Activated naive CD4-positive, alpha-beta T cell treated with anti-CD3 and anti-CD28 coated beads, Interleukin-2, amount 50 U/mL, for 16 hours (primary cell): ENCODE measurements at regions not wholly inside any gene's neighbourhood (a gene's known extent, or its start where the extent isn't known, plus 50 kb on each side); places are given as distances from the start of the nearest gene placed in this dataset.

Source experiments
- DNase-seq: peaks from one replicate; pipeline ENCODE4 v3.0.0-alpha.2; 2020

DNA sequence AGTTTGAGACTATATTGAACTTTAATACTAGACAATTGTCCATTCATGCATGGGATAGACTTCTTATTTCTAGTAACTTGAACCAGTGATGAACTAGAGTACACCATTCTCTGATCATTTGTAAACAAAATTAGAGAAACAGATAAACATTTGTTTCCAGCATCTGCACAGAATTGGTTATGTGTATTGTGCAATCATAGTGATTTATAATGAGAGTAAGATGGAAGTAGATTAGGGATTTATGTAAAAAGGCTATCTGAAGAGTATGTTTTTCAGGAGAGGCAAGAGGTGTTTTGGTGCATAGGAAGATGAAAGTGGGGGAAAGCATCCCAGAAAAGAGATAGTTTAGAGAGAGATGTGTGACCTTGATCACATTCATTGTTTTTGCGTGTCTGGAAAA lies 695.0 kb downstream of the SQOR start:
- no peak for DNase-seq

DNA sequence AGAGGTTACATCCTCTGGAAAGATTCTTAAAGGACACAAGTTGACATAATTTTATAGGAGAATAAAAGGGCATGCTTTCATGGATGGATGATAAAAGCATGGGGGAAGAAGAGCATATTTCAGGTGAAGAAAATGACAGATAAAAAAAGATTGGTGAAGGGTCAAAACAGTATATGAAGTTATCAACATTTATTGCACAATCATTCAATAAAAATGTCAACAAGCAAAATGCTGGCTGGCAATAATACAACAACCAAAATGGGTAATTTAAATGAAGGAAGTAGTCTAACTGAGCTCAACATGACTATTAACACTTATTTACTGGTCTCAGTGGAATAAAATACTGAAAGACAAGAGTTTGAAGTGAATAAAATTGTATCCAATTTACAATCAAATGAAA lies 696.7 kb downstream of the SQOR start:
- DNase-seq = no peak

DNA sequence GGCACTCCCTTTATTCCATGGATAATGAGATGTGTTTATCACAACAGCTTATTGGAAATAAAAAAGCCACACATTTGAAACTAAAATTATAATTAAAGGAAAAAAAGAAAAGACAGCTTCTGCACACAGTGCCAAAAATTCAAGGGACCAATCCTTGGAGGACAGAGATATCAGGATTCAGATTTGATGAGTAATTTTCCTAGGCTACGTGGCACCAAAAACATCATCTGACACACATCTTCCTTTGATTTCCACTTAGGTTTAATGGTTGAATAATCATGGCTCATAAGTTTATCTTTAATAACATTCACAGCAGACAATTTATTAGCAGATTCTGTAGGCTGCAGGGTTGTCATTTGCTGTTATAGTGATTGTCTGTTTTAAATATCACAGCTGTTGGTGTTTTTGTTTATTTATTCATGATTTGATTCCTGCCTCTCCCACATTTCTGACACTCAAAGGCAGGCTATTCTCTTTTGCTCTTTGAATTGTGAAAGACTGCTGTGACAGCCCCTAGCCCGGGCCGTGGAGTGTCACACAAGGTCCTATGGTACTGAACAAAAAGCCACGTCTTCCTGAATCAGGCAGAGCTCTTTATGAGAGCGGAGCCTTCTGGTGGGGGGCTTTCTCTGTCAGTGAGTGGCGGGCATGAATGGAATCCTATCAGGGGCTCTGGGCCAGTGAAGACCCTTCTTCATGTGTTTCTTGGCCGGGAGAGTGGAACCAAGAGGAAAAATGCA lies 708.5 kb downstream of the SQOR start:
- no peak for DNase-seq

DNA sequence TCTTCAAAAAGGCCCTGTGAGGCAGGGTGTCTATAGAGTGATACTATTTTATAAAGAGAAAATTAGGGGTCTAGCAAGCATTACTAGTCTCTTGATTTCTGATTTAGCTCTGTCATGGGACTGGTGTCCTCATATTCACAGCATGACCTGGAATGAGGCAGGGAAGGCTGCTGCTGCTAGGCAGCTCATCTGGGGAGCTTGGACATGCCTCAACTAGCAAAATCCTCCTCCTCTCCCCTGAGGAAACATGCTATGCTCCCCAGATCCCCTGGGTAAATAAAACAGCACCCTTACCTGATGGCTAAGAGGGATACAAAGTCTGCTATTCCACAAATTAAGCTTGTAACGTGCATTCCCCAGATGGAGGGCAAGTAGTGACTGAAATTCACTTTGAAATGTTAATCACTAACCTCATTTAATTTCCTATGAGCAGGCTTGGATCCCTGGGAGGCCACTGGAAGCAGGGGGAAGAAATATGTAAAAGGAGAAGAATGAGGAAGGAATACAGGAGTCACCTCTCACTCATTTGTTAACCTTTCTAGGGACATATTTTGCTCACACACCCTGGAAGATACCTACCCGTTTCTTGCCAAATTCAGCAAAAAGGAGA lies 709.4 kb downstream of the SQOR start:
- DNase-seq = no peak

DNA sequence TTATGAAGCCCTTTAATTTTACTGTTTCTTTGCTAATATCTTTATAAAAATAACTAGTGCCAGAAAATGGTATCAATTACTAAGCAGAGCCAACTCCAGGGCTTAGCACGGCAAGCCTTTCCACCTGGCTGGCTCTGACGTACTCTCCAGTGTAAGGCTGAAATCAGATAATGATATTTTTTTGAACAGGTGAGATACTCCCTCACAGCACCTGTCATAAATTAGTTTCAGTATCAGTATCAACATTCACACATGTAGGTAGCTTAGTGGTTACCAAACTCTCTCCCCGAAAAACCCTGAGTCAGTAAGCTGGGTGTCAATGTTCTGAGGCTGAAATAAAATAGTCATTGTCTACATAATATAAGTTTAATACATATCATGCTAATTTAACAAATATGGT lies 710.1 kb downstream of the SQOR start:
- no peak for DNase-seq

DNA sequence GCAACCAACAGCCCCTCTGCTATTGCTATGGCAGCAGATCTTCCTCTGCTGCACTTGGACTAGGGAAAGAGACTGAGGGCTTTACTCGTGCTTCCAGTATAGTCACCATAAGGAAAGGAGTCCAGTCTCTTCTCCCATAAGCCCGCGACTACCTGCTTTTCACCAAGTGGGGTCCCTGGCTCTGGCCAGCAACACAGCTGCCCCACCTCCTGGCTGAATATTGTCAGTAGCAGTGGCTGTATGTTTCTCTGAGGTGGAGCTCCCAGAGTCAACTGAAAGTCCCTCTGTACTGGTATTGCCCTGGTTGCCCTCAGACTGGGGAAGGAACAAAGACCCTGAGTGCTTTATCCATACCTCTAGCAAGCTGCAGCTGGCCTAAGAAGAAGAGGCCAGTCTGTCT lies 719.6 kb downstream of the SQOR start:
- no peak for DNase-seq

DNA sequence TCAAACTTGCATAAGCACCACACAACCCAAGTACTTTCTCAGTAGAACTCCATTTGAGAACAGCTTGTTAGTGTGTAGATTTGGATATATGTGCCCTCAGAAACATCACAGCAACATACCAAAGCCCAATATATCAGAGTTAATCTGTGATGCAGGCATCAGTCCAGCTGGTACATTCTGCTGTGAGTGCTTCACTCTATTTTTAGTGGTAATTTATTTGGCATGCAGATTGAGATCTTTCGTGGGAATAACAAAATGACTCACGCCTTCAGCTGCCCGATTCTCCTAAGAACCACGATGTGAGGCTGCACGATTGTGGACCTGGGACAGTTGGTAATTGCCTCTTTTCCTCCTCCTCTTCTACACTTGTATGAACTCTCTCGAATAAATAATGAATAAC lies 730.7 kb downstream of the SQOR start:
- DNase-seq = no peak

DNA sequence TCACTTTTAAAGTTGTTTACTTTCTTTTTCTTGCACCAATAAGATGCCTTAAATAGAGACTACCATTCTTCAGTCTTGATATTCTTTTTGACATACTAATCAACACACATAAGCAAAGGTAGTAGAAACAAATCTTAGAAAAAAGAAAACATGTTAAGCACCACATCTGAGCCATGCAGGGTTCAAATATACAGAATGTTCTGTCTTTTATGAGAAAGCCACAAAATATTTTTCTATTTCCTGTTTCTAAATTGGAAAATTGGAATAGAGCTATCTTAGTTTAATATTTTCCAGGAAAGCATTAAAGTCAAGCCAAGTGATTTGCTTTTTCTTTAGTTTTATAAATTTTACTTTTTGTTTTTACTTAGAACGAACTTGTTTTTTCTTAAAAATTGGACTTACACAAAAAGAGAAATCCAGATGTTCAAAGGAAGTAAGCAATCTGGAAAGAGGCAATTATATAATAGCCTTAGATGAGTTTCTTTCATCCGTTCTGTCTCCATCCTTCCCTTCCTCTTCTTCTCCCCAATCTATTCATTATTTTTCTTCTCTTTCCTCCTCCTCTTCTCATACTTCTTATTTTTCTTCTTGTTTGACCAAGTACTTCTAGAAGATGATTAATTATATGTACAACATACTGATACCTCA lies 731.7 kb downstream of the SQOR start:
- DNase-seq = no peak

DNA sequence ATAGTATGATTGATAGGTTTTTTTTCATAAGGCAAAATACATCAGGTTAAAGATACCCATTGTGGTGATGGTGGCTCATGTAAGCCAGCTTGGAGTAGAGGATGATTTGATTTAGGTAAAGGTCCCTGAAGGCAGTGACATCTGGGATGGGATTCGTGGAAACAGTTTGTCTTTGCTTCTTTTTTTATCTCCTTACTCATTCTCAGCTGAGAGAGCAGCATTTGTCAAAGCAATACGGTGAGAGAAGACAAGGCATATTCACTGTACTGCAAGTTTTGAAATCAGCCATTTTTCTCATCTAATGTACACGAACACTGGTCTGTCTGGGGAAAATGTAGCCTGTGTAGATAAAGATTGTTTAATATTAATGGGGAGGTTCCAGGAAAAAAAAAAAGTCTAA lies 749.1 kb downstream of the SQOR start:
- no peak for DNase-seq

DNA sequence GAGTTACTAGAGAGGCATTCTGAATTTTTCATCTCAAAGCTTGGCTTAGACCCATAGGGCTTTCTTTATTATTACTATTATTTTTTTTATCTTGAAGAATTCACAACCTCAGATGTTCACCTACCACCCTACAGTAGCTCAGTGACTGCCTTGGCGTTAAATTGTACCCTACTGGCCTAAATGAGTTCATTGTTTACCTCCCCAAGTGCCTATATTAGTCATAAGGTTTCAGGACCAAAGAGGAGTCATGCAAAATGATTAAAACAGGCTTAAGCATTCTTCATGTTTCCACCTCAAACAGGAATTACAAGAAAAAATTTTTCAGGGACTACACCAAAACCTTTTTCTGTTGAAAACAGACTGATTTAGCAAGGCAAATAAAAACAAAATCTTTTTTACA lies 751.5 kb downstream of the SQOR start:
- DNase-seq = no peak

DNA sequence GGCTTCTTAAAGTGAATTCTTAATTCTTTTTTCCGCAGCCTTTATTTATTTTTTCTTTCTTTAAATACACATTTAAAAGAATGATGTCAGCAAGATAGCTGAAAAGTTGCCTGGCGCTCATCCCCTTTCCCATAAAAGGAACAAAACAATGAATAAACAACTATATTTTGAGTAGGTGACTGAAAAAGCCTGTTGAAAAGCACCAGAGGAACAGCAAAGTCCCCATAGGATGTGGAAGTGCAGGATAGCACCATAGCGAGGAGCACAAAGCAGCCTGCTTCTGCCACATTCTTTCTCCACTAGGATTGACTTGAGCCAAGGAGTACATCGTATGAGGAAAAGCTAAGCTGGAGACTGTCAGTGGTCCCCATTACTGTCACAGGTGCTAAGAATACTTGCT lies 754.9 kb downstream of the SQOR start:
- no peak for DNase-seq

DNA sequence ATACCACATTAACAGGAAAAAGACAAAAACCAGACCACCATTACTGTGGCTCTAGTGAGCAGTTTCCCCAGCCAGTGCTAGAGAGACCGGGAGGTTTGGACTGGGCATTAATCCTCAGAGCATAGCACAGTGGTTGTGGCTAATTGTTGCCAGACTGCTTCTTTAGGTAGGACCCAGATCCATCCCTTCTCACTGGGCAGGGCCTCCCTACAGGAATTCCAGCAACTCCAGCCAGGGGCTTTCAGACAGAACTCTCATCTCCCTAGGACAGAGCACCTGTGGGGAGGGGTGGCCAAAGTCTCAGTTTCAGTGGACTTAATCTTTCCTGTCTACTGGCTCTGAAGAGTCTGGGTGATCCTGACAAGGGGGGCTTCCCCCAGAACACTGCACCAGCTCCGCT lies 759.6 kb downstream of the SQOR start:
- no peak for DNase-seq

DNA sequence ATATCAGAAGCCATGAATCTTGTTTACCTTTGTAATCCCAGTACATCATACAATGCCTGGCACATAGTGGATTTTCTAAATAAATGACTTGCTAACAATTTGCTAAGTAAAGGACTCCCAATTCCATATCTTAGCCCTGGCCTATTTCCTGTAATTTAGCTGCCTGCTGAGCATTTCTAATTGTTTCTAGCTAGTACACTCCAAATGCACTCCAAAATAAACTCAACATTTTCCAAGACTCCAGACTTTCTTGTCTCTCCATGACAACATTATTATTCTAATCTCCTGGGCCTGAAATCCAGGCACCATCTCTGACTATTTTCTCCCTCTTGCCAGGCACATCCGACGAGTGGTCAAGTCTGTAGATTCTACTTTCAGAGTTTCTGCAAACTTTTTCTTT lies 773.5 kb downstream of the SQOR start:
- DNase-seq = no peak

DNA sequence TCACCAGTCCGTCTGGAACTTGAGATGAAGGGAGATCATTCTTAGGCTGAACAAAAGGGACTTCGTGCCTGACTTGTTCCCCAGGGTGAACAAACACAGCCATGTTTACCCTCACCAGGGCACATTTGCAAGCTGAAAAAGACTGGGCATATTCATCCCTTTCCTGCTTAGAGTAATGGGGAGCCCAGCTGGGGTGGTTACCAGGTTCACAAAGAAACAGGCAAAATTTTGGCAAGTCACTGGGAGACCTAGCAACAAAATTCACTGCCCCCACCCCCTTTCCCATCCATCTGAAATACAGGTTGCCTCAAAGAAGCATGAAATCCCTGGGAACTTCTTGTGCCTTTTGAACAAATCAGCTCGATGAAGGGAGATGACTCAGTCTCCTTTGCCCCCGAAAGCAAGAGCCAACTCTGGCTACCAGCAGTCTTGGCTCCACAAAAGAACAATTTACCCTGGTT lies 775.0 kb downstream of the SQOR start:
- DNase-seq = no peak

DNA sequence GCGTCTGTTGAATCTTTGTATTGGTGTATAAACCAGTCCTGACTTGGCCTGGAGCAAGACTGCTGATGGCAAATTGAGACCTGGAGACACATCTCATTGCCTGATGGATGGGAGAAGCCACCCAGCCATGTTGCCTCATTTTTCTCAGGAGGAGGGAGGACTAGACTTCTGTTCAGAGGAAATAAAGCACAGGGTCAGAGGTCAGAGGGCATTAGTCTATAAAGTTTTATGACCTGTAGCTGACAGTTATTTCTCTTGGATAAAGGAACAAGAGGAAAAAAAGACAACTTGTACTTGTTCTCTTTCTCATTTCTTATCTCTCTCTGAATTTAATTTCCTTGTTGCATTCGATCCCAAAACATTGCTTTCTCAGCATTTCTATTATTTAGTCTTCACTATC lies 775.9 kb downstream of the SQOR start:
- no peak for DNase-seq

DNA sequence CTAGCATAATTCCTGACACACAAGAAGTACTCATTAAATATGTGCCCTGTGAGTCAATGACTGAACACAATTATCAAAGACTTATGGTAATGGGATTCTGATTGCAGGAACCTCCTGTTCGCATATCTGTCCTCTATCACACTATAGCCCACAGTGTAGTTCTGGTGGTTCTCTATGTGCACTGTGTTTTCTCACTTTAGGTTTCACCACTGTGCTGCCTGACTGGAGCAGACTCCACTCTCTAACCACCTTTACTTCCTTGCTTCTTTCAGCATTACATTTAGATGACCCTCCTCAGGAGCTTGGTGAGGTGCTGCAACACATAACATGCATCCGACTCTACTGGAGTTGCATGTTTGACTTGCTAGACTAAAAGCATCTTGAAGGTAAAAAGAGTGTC lies 777.1 kb downstream of the SQOR start:
- DNase-seq = no peak

DNA sequence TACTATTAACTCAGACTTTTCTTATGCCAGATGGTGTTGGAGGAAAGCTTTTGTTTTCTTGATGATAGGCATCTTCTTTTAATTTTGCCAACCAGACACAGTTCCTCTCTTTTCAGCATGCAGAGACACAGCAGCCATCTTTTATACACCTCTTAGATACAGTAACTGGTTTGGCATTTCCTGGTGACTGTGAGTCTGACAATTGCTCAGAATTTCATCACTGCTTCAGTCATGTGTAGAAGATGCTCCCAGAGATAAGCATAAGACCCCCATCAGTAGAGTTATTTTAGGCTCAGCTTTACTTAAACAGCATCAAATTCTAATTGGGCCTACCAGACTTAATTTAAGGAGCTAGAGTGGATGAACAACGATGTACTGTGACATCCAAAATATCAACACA lies 779.0 kb downstream of the SQOR start:
- no peak for DNase-seq

DNA sequence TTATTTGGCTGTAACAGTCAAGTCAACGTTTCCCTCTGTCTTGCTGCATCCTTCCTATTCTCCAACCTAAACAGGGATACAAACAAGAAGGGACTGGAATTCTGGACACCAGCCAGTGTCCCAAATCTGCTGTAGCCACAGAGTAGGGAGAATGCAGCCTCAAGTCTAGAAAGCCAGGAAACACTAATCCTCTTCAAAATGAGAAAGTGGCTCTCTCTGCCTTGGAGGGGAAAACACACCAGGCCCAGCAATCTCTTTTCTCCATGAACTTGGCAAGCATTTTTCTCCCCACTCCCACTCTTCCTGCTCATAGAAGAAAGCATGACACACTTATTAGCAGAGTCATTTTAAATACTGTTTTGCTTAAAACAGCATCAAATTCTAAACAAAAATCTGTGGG lies 781.7 kb downstream of the SQOR start:
- no peak for DNase-seq

DNA sequence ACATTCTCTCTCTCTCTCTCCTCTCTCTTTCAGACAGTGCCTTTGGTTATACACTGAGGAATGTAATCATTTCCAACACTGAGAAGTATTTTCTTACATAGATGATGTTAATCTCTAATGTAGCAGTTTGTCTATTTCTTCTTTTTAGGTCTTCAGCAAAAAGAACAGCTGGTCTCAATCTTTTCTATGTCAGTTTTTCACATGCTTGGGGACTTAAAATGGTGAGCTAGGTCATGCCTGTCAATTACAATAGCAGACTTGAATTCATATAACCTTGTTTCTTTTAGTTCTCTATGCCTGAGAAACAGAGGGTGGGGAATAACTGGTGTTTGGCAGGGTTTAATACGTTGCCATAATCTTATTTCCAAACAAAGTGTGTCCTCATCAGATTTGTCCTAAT lies 786.2 kb downstream of the SQOR start:
- no peak for DNase-seq

DNA sequence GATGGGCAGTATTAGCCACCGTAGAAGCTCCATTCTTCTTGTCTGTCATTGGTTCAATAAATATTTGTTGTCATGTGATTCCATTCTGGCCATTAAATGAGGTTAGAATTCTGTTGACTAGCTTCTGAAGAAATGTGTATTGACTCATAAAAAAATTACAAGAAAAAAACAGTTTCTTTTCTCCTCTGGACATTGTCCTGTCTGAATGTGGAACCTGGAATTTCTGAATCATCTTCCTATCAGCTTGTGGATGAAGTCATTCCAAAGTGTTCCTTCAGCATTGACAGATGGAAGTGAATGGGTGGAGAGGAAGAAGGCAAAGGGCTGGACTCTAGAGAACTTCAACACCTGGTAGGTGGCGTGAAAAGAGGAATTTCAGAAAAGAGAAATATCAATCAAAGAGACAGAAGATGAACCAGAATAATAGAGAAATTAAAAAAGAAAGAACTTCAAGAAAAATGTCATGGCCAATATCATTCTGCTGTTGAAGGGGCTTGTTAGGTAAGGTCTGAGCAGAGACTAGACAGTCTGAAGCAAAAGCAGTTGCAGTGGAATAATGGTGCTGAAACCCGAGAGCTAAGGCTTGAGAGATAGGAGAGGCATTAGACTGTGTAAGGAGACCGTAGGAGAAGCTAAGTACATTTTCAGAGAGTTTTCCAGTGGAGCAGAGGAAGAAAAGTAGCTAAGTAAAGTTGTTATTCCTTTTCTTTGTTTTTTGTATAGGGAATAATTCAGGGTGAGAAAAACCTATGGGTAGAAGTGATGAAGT lies 806.6 kb downstream of the SQOR start:
- DNase-seq = no peak

DNA sequence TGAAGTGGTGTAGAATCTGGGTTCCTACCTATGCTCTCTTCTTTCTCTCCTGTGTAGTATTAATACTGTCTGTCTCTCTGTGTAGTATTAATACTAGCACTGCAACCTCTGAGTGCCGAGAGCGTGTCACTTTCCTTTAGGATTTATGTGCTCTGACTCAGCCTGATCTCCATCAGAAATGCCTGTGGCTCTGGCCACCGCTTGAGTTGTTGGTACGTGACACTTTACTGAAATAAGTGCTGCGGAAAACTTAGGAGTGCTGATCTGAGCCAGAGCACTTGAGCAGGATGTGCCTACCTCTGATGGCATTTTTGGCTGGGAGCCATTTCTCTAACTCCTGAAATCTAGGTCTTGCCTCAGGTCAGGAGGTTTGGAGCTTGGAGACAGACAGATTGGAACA lies 807.4 kb downstream of the SQOR start:
- DNase-seq = no peak

DNA sequence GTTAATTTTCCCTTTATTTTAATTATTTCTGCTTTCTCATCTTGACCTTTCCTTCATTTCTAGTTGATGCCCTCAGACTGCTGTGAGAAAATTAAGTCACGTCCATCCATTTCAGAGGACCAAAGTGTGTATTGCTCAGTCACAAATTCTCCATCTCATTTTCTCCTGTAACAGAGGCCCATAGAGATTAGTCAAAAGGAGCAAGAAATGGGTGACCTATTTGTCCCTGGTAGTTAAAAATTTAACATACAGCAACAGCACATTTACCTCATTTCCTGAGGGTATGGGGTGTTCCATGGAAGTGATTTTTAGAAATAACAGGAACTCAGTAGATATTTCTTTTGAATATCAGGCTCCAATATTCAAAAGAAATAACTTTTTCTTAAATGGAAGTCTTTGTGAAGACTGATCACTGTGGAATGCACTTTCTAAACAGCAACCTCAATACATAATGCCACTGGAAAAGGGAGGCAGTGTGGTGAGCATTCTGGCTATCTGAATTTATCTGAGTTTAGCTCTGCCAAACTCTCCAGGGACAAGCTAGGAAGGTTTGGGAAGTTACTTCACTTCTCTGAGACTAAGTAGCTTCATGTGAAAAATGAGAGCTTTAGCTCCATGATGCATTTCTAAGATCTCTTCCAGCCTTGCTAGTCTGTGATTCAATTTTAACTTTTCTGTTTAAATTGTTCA lies 808.2 kb downstream of the SQOR start:
- no peak for DNase-seq
